ENCODE measurements at regions not wholly inside any gene's neighbourhood (a gene's known extent, or its start where the extent isn't known, plus 50 kb on each side); places are given as distances from the start of the nearest gene placed in this dataset.

DNA sequence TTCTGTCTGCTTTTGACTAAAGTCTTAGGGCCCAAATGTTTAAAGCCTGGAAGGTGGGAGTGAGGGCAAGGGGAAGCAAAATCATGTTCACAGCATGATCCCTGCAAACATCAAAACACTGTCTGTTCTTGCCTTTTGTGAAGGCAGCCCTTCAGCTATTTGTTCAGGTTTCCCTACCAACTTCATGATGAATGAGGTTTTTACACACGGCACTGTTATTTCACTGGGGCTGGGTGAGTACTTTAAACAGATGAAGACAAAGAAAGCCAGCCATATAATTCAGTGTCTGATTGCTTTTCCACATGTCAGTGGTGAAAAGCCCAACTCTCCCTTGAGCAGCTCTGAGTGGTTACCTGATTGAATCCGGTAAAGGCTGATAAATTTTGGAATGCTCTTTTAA, 224.7 kb upstream of the GRAMD2B start:
- H3K4me1 Mint-ChIP-seq = no peaks in the 10 kb centered on the region
- no peak overlapping the region for H3K27ac Mint-ChIP-seq
- DNase-seq = no peak
- H3K36me3 Mint-ChIP-seq = no peaks in the 10 kb centered on the region
- peaks cover 0 to 13% (median 4%) of the 10 kb centered on the region in 6 donors for H3K9me3 Mint-ChIP-seq
- H3K4me3 Mint-ChIP-seq = no peak overlapping the region
- H3K27me3 Mint-ChIP-seq (ENCODE audit: low read depth in 3 of 3) = peaks cover 0 to 1% (median 0%) of the 10 kb centered on the region in 3 donors

DNA sequence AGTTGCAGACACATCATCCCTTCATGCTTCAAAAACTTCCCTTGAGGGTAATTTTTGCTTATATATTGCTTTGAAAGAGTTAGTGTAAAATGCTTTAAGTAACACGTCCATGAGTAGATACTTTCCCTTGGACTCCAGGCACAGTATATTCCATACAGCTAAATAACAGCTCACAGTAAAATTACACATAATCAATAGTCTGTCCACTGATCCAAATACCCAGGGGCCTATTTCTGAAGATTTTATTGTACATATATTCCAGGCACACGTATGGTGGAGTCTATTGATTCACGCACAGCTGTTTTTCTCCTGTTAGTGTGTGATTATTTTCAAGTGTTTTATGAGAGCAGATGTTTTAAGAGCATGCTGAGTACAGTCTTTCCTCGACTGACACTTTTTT, 223.7 kb upstream of the GRAMD2B start:
- Mint-ChIP-seq H3K27me3 (ENCODE audit: low read depth in 3 of 3) (peaks cover 0 to 1% (median 0%) of the 10 kb centered on the region in 3 donors), H3K4me3 (no peak overlapping the region), H3K27ac (no peak overlapping the region), H3K36me3 (no peaks in the 10 kb centered on the region), H3K4me1 (no peaks in the 10 kb centered on the region), H3K9me3 (peaks cover 0 to 13% (median 4%) of the 10 kb centered on the region in 6 donors)
- DNase-seq = no peak

DNA sequence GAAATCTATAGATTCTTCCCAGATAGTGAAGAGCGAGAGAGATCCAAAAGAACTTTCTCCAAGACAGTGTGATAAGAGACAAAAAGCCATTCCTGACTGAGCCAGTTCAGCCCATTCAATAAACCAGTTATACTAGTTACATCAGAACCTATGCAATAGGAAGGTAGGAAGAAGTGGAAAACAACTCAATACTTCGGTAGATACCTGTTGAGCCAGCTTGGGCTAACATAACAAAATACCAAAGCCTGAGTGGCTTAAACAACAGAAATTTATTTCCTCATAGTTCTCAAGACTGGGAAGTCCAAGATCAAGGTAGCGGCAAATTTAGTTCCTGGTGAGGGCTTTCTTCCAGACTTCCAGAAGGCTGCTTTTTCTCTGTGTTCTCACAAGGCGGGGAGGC, 214.5 kb upstream of the GRAMD2B start:
- no peak for DNase-seq
- peaks cover 0 to 3% (median 0%) of the 10 kb centered on the region in 3 donors for H3K27me3 Mint-ChIP-seq (ENCODE audit: low read depth in 3 of 3)

DNA sequence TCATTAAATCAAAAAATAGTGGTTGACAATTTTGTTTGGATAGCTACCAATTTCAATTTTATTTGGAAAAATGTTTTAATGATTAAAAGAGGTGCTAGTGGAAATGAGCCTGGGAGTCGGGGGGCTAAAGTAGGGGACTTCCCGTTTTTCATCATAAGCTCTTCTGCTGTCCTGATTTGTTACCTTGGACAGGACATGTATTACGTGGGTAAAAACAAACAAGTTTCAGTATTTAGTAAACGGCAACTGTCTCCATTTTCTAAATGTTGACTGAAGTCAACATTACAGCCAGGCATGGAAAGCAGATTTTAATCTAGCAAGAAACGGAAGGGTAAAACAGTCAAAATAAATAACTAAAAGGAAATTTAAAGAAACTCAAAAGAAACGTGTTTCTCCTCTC, 212.3 kb upstream of the GRAMD2B start:
- no peak for DNase-seq
- Mint-ChIP-seq H3K27me3 (ENCODE audit: low read depth in 3 of 3) (peaks cover 0 to 3% (median 0%) of the 10 kb centered on the region in 3 donors), H3K36me3 (no peaks in the 10 kb centered on the region), H3K4me1 (no peaks in the 10 kb centered on the region), H3K4me3 (no peak overlapping the region), H3K9me3 (peaks cover 0 to 8% (median 7%) of the 10 kb centered on the region in 6 donors), H3K27ac (no peak overlapping the region)

More for the DNA sequence above, 214.5 kb upstream of the GRAMD2B start:
- H3K4me1 Mint-ChIP-seq = no peaks in the 10 kb centered on the region
- H3K36me3 Mint-ChIP-seq = no peaks in the 10 kb centered on the region
- no peak overlapping the region for H3K27ac Mint-ChIP-seq
- H3K4me3 Mint-ChIP-seq = no peak overlapping the region
- H3K9me3 Mint-ChIP-seq = peaks cover 0 to 11% (median 8%) of the 10 kb centered on the region in 6 donors

DNA sequence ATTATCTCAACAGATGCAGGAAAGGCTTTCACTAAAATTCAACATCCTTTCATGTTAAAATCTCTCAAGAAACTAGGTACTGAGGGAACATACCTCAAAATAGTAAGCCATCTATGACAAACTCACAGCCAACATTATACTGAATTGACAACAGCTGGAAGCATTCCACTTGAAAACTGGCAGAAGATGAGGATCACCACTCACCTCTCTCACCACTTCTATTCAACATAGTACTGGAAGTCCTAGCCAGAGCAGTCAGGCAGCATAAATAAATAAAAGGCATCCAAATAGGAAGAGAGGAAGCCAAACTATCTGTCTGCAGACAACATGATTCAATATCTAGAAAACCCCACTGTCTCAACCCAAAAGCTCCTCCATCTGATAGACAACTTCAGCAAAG, 203.6 kb upstream of the GRAMD2B start:
- no peak for DNase-seq
- Mint-ChIP-seq H3K9me3 (peaks cover 0 to 8% (median 5%) of the 10 kb centered on the region in 6 donors), H3K36me3 (no peaks in the 10 kb centered on the region), H3K27ac (no peak overlapping the region), H3K27me3 (ENCODE audit: low read depth in 3 of 3) (peaks cover 0 to 2% (median 0%) of the 10 kb centered on the region in 3 donors), H3K4me1 (no peaks in the 10 kb centered on the region), H3K4me3 (no peak overlapping the region)

DNA sequence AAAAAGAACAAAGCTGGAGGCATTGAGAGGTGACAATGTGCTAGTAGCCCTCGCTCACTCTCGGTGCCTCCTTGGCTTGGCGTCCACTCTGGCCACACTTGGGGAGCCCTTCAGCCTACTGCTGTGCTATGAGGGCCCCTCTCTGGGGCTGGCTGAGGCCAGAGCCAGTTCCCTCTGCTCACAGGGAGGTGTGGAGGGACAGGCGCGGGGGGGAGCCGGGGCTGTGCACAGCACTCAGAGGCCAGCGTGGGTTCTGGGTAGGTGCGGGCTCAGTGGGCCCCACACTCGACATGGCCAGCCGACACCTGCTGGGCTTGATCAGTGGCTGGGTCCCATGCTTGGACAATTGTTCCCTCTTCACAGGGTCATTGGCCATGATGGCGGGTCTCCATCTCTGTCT, 202.5 kb upstream of the GRAMD2B start:
- Mint-ChIP-seq H3K27ac (no peak overlapping the region), H3K36me3 (no peaks in the 10 kb centered on the region), H3K9me3 (peaks cover 0 to 10% (median 6%) of the 10 kb centered on the region in 6 donors)

DNA sequence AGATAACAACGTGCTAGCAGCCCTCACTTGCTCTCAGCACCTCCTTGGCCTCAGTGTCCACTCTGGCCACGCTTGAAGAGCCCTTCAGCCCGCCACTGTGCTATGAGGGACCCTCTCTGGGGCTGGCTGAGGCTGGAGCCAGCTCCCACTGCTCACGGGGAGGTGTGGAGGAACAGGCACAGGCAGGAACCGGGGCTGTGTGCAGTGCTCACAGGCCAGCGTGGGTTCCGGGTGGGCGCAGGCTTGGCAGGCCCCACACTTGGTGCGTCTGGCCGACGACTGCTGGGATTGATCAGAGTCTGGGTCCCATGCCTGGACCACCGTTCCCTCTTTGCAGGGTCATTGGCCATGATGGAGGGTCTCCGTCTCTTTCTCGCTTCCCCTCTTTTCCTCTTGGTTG, 194.3 kb upstream of the GRAMD2B start:
- no peak overlapping the region for H3K4me3 Mint-ChIP-seq
- no peak for DNase-seq
- H3K36me3 Mint-ChIP-seq = no peaks in the 10 kb centered on the region
- no peak overlapping the region for H3K27ac Mint-ChIP-seq
- H3K27me3 Mint-ChIP-seq (ENCODE audit: low read depth in 3 of 3) = peaks cover 0 to 5% (median 0%) of the 10 kb centered on the region in 3 donors
- peaks cover 7 to 28% (median 11%) of the 10 kb centered on the region in 6 donors for H3K9me3 Mint-ChIP-seq
- H3K4me1 Mint-ChIP-seq = no peaks in the 10 kb centered on the region

More for the DNA sequence above, 202.5 kb upstream of the GRAMD2B start:
- peaks cover 0 to 2% (median 0%) of the 10 kb centered on the region in 3 donors for H3K27me3 Mint-ChIP-seq (ENCODE audit: low read depth in 3 of 3)
- H3K4me1 Mint-ChIP-seq = no peaks in the 10 kb centered on the region
- DNase-seq = no peak
- no peak overlapping the region for H3K4me3 Mint-ChIP-seq

DNA sequence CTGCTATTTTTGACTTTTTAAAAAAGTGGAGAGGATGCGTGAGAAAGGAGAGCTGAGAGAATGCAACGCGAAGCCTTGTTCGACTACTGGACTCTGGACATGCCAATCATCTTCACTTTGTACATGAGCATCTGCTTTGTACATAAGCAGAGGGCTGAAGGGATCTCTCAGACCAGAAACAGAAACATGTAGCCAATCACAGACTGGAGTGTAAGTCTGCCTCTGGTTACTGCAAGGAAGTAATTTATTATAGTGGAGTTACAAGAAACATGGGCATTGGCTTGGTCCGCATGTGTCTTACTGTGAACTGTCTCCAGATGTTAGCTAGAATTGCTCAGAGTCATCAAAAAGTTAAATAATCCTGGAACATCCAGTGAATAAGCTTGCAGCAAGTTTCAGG, 190.0 kb upstream of the GRAMD2B start:
- Mint-ChIP-seq H3K27me3 (ENCODE audit: low read depth in 3 of 3) (peaks cover 0 to 4% (median 0%) of the 10 kb centered on the region in 3 donors), H3K27ac (no peak overlapping the region), H3K36me3 (no peaks in the 10 kb centered on the region), H3K9me3 (peaks cover 2 to 20% (median 4%) of the 10 kb centered on the region in 6 donors), H3K4me1 (no peaks in the 10 kb centered on the region), H3K4me3 (no peak overlapping the region)
- DNase-seq = no peak

DNA sequence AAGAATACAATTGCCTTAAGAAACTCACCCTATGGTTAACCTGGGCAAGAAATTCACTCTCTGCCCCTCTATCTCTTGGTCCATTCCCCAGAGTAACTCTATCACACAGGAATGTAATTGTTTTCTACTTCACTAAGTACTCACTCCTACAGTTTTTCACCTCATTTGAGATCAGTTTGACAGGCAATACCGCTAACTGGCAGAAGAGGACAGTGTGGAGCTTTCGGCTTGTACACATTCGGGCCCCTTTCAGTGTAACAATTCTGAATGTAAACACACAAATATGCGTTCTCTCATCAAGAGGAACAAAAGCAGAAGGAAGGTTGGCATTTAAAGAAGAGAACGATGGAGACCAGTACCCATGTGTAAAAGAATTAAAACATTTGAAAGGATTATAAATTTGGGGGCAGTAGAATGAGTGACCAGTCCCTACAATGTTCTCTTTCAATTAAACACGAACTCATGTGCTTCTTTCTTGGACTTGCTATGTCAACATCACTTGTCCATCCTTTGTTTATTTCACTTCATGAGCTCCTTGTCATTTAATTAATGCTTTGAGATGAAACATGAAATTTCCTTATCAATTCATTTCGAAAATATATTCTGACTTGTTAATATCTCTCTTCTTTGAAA, 188.5 kb upstream of the GRAMD2B start:
- Mint-ChIP-seq H3K27me3 (ENCODE audit: low read depth in 3 of 3) (peaks cover 0 to 4% (median 1%) of the 10 kb centered on the region in 3 donors), H3K4me3 (no peak overlapping the region), H3K36me3 (no peaks in the 10 kb centered on the region)

DNA sequence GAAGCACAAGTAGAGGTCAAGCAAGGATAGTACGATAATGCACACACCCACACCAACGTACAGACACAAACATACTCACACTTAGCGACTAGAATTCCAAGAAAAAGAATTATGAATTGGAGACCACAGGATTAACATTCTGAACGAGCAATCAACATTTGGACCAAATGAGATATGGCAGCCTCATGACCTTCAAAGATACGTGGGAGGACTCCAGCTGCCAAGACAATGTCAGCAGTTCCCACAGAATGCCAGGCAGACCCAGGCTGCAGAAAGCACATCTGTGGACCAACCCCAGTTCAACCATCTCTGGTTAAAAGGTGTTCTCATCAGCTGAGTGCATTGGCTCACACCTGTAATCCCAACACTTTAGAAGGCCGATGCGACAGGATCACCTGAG, 187.6 kb upstream of the GRAMD2B start:
- no peaks in the 10 kb centered on the region for H3K4me1 Mint-ChIP-seq
- H3K4me3 Mint-ChIP-seq = no peak overlapping the region
- DNase-seq = no peak
- H3K9me3 Mint-ChIP-seq = peaks cover 0 to 15% (median 3%) of the 10 kb centered on the region in 6 donors
- peaks cover 0 to 4% (median 1%) of the 10 kb centered on the region in 3 donors for H3K27me3 Mint-ChIP-seq (ENCODE audit: low read depth in 3 of 3)
- no peaks in the 10 kb centered on the region for H3K36me3 Mint-ChIP-seq
- no peak overlapping the region for H3K27ac Mint-ChIP-seq

More for the DNA sequence above, 188.5 kb upstream of the GRAMD2B start:
- Mint-ChIP-seq H3K4me1 (no peaks in the 10 kb centered on the region), H3K27ac (no peak overlapping the region), H3K9me3 (peaks cover 2 to 19% (median 5%) of the 10 kb centered on the region in 6 donors)
- no peak for DNase-seq

DNA sequence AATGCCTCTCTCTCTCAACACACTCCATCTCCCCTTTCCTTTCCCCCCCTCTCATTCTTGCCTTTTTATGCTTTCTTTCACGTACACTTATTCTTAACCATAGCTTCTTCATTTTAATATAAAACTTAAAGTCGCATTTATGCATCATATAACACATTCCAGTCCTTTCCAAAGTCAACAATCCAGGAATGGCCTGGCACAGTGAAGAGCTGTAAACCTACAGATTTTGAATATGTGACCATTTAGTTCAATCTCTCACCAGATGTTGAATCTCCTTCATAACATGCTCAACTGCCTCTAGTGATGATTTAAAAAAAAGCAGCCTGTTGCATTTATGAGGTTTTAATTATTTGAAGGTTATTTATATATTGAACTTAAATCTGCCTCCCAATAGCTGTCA, 186.2 kb upstream of the GRAMD2B start:
- H3K4me3 Mint-ChIP-seq = no peak overlapping the region
- H3K4me1 Mint-ChIP-seq = no peaks in the 10 kb centered on the region
- no peak for DNase-seq
- no peaks in the 10 kb centered on the region for H3K36me3 Mint-ChIP-seq
- H3K27me3 Mint-ChIP-seq (ENCODE audit: low read depth in 3 of 3) = peaks cover 0 to 4% (median 1%) of the 10 kb centered on the region in 3 donors
- peaks cover 0 to 15% (median 2%) of the 10 kb centered on the region in 6 donors for H3K9me3 Mint-ChIP-seq
- no peak overlapping the region for H3K27ac Mint-ChIP-seq

DNA sequence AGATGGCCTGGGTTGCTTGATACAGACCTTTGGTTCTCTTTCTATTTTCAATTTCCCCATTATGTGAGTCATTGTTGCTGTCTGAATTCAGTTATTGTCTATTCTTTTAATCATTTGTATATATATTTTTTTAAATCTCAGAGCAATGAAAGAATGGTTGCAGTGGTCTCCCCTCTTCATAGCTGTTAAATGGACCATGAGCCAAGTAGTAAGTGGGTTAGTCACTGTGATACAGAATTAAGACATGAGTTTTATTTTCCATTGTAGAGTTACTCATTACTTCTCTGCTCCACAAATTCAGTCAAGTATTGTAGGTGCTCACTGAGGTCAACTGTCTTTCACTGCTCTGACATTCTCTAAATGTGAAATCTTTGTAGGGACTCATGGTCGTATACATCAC, 174.6 kb upstream of the GRAMD2B start:
- Mint-ChIP-seq H3K27me3 (ENCODE audit: low read depth in 3 of 3) (no peaks in the 10 kb centered on the region), H3K4me3 (no peak overlapping the region), H3K36me3 (no peaks in the 10 kb centered on the region), H3K27ac (no peak overlapping the region), H3K9me3 (peaks cover 0 to 8% (median under 1%) of the 10 kb centered on the region in 6 donors), H3K4me1 (no peaks in the 10 kb centered on the region)
- DNase-seq = no peak

DNA sequence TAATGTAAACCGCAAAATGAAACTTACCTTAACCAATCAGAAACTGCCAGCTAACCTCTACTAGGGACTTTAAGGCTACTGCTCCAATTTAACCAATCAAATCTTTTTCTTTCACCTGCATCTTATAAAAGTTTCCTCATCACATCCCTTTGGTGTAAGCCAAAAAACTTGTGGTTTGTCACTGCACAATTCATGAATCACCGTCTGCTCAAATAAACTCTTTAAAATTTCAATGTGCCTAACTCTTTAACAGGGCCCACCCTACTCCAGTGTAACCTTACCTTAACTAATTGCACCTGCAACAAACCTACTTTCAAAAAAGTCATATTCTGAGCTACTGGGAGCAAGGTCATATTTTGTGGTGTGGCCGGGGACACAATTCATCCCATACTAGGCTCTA, 172.2 kb upstream of the GRAMD2B start:
- no peaks in the 10 kb centered on the region for H3K4me1 Mint-ChIP-seq

DNA sequence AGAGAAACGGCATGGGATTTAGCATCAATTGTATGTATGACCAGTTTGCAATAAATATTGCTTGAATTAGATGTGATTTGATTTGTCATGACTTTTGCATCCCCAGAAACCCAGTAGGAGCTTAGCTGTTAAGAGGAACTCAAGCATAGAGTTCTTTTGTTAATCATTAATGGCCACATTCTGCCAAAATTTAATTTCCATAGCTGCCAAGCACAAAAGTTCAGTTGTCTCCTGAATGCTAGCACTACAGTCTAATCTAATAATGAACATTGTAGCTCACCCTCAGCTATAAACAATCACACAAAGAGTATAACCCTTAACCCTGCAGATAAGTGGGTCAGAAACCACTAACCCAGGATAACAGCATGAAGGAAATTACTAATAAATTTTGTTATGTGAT, 169.8 kb upstream of the GRAMD2B start:
- H3K27me3 Mint-ChIP-seq (ENCODE audit: low read depth in 3 of 3) = peaks cover 0 to 4% (median 0%) of the 10 kb centered on the region in 3 donors
- peaks cover 0 to 16% (median 8%) of the 10 kb centered on the region in 6 donors for H3K9me3 Mint-ChIP-seq
- no peaks in the 10 kb centered on the region for H3K4me1 Mint-ChIP-seq
- H3K36me3 Mint-ChIP-seq = no peaks in the 10 kb centered on the region
- DNase-seq = no peak
- H3K4me3 Mint-ChIP-seq = no peak overlapping the region
- no peak overlapping the region for H3K27ac Mint-ChIP-seq

More for the DNA sequence above, 172.2 kb upstream of the GRAMD2B start:
- no peak overlapping the region for H3K4me3 Mint-ChIP-seq
- H3K27ac Mint-ChIP-seq = no peak overlapping the region
- no peak for DNase-seq
- H3K27me3 Mint-ChIP-seq (ENCODE audit: low read depth in 3 of 3) = no peaks in the 10 kb centered on the region
- H3K9me3 Mint-ChIP-seq = peaks cover 0 to 10% (median 2%) of the 10 kb centered on the region in 6 donors
- no peaks in the 10 kb centered on the region for H3K36me3 Mint-ChIP-seq
